ENCODE measurements at regions not wholly inside any gene's neighbourhood (a gene's known extent, or its start where the extent isn't known, plus 50 kb on each side); places are given as distances from the start of the nearest gene placed in this dataset.

DNA sequence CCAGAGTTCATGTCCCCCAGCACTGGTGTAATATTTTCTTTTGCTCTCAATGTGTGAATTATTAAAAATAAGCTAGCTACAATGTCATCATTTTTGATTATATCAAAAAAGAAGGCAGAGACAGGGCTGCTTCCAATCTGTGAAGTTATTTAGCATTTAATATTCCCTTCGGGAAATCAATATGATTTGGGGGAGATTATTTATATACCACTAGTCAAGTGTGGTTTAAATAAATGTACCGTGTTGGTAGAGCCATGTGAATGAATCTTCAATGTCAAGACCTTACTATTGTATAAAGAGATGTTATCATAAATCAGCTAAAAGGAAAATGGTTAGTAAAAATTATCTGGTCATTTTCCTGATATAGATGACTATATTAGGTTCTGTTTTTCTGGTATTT is 87.4 kb upstream of the MID1 start:
- TF ChIP-seq EZH2 (optimal IDR thresholded peaks at IDR 0.05; ENCODE audit: low read depth, low read length) (no peak), EZH2phosphoT487 (IDR thresholded peaks at IDR 0.05; ENCODE audit: low read length) (no peak)
- TF ChIP-seq, protein P1, sequence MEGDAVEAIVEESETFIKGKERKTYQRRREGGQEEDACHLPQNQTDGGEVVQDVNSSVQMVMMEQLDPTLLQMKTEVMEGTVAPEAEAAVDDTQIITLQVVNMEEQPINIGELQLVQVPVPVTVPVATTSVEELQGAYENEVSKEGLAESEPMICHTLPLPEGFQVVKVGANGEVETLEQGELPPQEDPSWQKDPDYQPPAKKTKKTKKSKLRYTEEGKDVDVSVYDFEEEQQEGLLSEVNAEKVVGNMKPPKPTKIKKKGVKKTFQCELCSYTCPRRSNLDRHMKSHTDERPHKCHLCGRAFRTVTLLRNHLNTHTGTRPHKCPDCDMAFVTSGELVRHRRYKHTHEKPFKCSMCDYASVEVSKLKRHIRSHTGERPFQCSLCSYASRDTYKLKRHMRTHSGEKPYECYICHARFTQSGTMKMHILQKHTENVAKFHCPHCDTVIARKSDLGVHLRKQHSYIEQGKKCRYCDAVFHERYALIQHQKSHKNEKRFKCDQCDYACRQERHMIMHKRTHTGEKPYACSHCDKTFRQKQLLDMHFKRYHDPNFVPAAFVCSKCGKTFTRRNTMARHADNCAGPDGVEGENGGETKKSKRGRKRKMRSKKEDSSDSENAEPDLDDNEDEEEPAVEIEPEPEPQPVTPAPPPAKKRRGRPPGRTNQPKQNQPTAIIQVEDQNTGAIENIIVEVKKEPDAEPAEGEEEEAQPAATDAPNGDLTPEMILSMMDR (IDR thresholded peaks at IDR 0.05; ENCODE audit: low read length) = no peak
